Skeletal muscle satellite cell (primary cell): ENCODE measurements at regions not wholly inside any gene's neighbourhood (a gene's known extent, or its start where the extent isn't known, plus 50 kb on each side); places are given as distances from the start of the nearest gene placed in this dataset.
"Not testable (repeated sequence)": the region's sequence is repeated elsewhere in the genome, so short reads cannot be mapped to it uniquely, and the experiment has no call there.

Experiments
- H3K27me3 ChIP-seq: 2 replicates; pipeline ENCODE4 v1.7.0; 2013; ENCODE audit warnings: low read length; ENCODE audit not compliant: control insufficient read depth, insufficient read depth
- H3K36me3 ChIP-seq: 2 replicates; pipeline ENCODE4 v1.7.0; 2013; ENCODE audit warnings: mild to moderate bottlenecking, control low read depth, low read length; ENCODE audit not compliant: insufficient read depth
- H3K4me1 ChIP-seq: 2 replicates; pipeline ENCODE4 v1.7.0; 2013; ENCODE audit warnings: low read length; ENCODE audit not compliant: control insufficient read depth, insufficient read depth
- H3K4me2 ChIP-seq: 2 replicates; pipeline ENCODE4 v1.7.0; 2013; ENCODE audit warnings: mild to moderate bottlenecking, low read length
- H3K4me3 ChIP-seq: 2 replicates; pipeline ENCODE4 v1.7.0; 2013; ENCODE audit warnings: low read length
- H3K9ac ChIP-seq: 2 replicates; pipeline ENCODE4 v1.7.0; 2013; ENCODE audit warnings: mild to moderate bottlenecking, low read depth, low read length, moderate library complexity
- H3K9me3 ChIP-seq: replicated peaks from 2 replicates; pipeline ENCODE4 v1.7.0; 2013; ENCODE audit warnings: mild to moderate bottlenecking, control low read depth, low read length

GRCh38 chr5:126269511-126269910, 153.7 kb upstream of the GRAMD2B start:
- Histone ChIP-seq H3K36me3 (no peaks in the 10 kb centered on the region), H3K4me3 (no peak overlapping the region), H3K9ac (no peak overlapping the region), H3K4me1 (no peaks in the 10 kb centered on the region), H3K9me3 (no peaks in the 10 kb centered on the region), H3K27me3 (no peaks in the 10 kb centered on the region), H3K4me2 (no peak overlapping the region)

- Histone ChIP-seq H3K36me3 (no peaks in the 10 kb centered on the region), H3K9ac (no peak overlapping the region), H3K4me2 (no peak overlapping the region), H3K4me1 (no peaks in the 10 kb centered on the region), H3K27me3 (no peaks in the 10 kb centered on the region), H3K4me3 (no peak overlapping the region), H3K9me3 (no peaks in the 10 kb centered on the region)
Observed at GRCh38 chr5:126271141-126271540, 152.1 kb upstream of the GRAMD2B start.

- no peaks in the 10 kb centered on the region for H3K36me3 ChIP-seq
- no peak overlapping the region for H3K4me2 ChIP-seq
Observed at GRCh38 chr5:126274076-126274762, 149.0 kb upstream of the GRAMD2B start.

GRCh38 chr5:126274763-126275125, 148.5 kb upstream of the GRAMD2B start:
- no peak overlapping the region for H3K4me2 ChIP-seq

More at GRCh38 chr5:126274076-126274762, 149.0 kb upstream of the GRAMD2B start:
- Histone ChIP-seq H3K9me3 (no peaks in the 10 kb centered on the region), H3K4me3 (no peak overlapping the region), H3K9ac (no peak overlapping the region), H3K4me1 (no peaks in the 10 kb centered on the region), H3K27me3 (no peaks in the 10 kb centered on the region)

GRCh38 chr5:126277762-126278161, 145.4 kb upstream of the GRAMD2B start:
- H3K4me3 ChIP-seq = no peak overlapping the region
- H3K9me3 ChIP-seq = no peaks in the 10 kb centered on the region
- H3K36me3 ChIP-seq = no peaks in the 10 kb centered on the region
- H3K4me1 ChIP-seq = no peaks in the 10 kb centered on the region
- no peaks in the 10 kb centered on the region for H3K27me3 ChIP-seq
- no peak overlapping the region for H3K9ac ChIP-seq
- H3K4me2 ChIP-seq = no peak overlapping the region

More at GRCh38 chr5:126274763-126275125, 148.5 kb upstream of the GRAMD2B start:
- Histone ChIP-seq H3K4me1 (no peaks in the 10 kb centered on the region), H3K9me3 (no peaks in the 10 kb centered on the region), H3K9ac (no peak overlapping the region), H3K36me3 (no peaks in the 10 kb centered on the region), H3K4me3 (no peak overlapping the region), H3K27me3 (no peaks in the 10 kb centered on the region)

GRCh38 chr5:126280343-126280742, 142.9 kb upstream of the GRAMD2B start:
- Histone ChIP-seq H3K36me3 (no peaks in the 10 kb centered on the region), H3K9ac (no peak overlapping the region), H3K9me3 (no peaks in the 10 kb centered on the region), H3K4me1 (no peaks in the 10 kb centered on the region), H3K4me3 (no peak overlapping the region), H3K4me2 (no peak overlapping the region), H3K27me3 (no peaks in the 10 kb centered on the region)

GRCh38 chr5:126280846-126281245, 142.4 kb upstream of the GRAMD2B start:
- no peak overlapping the region for H3K4me3 ChIP-seq
- no peaks in the 10 kb centered on the region for H3K4me1 ChIP-seq
- H3K4me2 ChIP-seq = no peak overlapping the region
- H3K9me3 ChIP-seq = no peaks in the 10 kb centered on the region
- H3K36me3 ChIP-seq = no peaks in the 10 kb centered on the region
- H3K27me3 ChIP-seq = no peaks in the 10 kb centered on the region
- H3K9ac ChIP-seq = no peak overlapping the region

GRCh38 chr5:126284977-126285696, 138.1 kb upstream of the GRAMD2B start:
- no peaks in the 10 kb centered on the region for H3K27me3 ChIP-seq
- H3K9me3 ChIP-seq = no peaks in the 10 kb centered on the region
- H3K36me3 ChIP-seq = no peaks in the 10 kb centered on the region
- H3K9ac ChIP-seq = no peak overlapping the region
- no peaks in the 10 kb centered on the region for H3K4me1 ChIP-seq
- no peak overlapping the region for H3K4me2 ChIP-seq
- no peak overlapping the region for H3K4me3 ChIP-seq

GRCh38 chr5:126296121-126296520, 127.1 kb upstream of the GRAMD2B start:
- H3K36me3 ChIP-seq, H3K27me3 ChIP-seq, H3K4me1 ChIP-seq, H3K4me2 ChIP-seq, H3K9me3 ChIP-seq, H3K4me3 ChIP-seq, H3K9ac ChIP-seq: not testable (repeated sequence)

GRCh38 chr5:126300293-126300692, 122.9 kb upstream of the GRAMD2B start:
- Histone ChIP-seq H3K36me3 (no peaks in the 10 kb centered on the region), H3K4me1 (no peaks in the 10 kb centered on the region), H3K4me3 (no peak overlapping the region), H3K27me3 (no peaks in the 10 kb centered on the region), H3K9me3 (no peaks in the 10 kb centered on the region), H3K4me2 (no peak overlapping the region), H3K9ac (no peak overlapping the region)

GRCh38 chr5:126301056-126301455, 122.2 kb upstream of the GRAMD2B start:
- no peaks in the 10 kb centered on the region for H3K9me3 ChIP-seq
- H3K27me3 ChIP-seq = no peaks in the 10 kb centered on the region
- no peak overlapping the region for H3K9ac ChIP-seq
- H3K4me2 ChIP-seq = no peak overlapping the region
- no peak overlapping the region for H3K4me3 ChIP-seq
- no peaks in the 10 kb centered on the region for H3K4me1 ChIP-seq
- H3K36me3 ChIP-seq = no peaks in the 10 kb centered on the region

GRCh38 chr5:126309860-126310259, 113.3 kb upstream of the GRAMD2B start:
- H3K4me1 ChIP-seq = no peaks in the 10 kb centered on the region
- H3K4me3 ChIP-seq = no peak overlapping the region
- H3K27me3 ChIP-seq = no peaks in the 10 kb centered on the region
- no peaks in the 10 kb centered on the region for H3K36me3 ChIP-seq
- no peaks in the 10 kb centered on the region for H3K9me3 ChIP-seq
- no peak overlapping the region for H3K9ac ChIP-seq
- H3K4me2 ChIP-seq = no peak overlapping the region
